HG03521 (cell line): ENCODE measurements at regions not wholly inside any gene's neighbourhood (a gene's known extent, or its start where the extent isn't known, plus 50 kb on each side); places are given as distances from the start of the nearest gene placed in this dataset.

Experiments used
- ATAC-seq: cut with Tn5 transposase; IDR thresholded peaks from one replicate; pipeline ENCODE4 v1.9.1; 2021; ENCODE audit warnings: mild to moderate bottlenecking, moderate library complexity; ENCODE audit not compliant: unreplicated experiment

- ATAC-seq: no peak
Observed at GRCh38 chr6:44062771-44063560, 64.3 kb downstream of the MRPL14 start.

- ATAC-seq: no peak
Observed at GRCh38 chr6:44062105-44062770, 65.0 kb downstream of the MRPL14 start.

GRCh38 chr6:44061375-44062104 is 65.7 kb downstream of the MRPL14 start:
- no peak for ATAC-seq

GRCh38 chr6:44060612-44061374 is 66.5 kb downstream of the MRPL14 start:
- ATAC-seq: no peak

- no peak for ATAC-seq
Observed at GRCh38 chr6:44059359-44060346, 67.6 kb downstream of the MRPL14 start.

GRCh38 chr6:44058617-44059358 is 68.5 kb downstream of the MRPL14 start:
- peak; percentile 59 for ATAC-seq

- ATAC-seq: no peak
Observed at GRCh38 chr6:44057931-44058616, 69.2 kb downstream of the MRPL14 start.

GRCh38 chr6:44057238-44057930 is 69.9 kb downstream of the MRPL14 start:
- no peak for ATAC-seq

GRCh38 chr6:44056392-44057237 is 70.6 kb downstream of the MRPL14 start:
- ATAC-seq: no peak

- ATAC-seq: no peak
Observed at GRCh38 chr6:44054721-44055559, 72.3 kb downstream of the MRPL14 start.

GRCh38 chr6:44053760-44054556 is 73.3 kb downstream of the MRPL14 start:
- no peak for ATAC-seq

- ATAC-seq: no peak
Observed at GRCh38 chr6:44053106-44053756, 74.0 kb downstream of the MRPL14 start.

- no peak for ATAC-seq
Observed at GRCh38 chr6:44052419-44053023, 74.7 kb downstream of the MRPL14 start.

GRCh38 chr6:44051515-44051914 is 75.7 kb downstream of the MRPL14 start:
- no peak for ATAC-seq
